WTC11 (cell line): ENCODE measurements at regions not wholly inside any gene's neighbourhood (a gene's known extent, or its start where the extent isn't known, plus 50 kb on each side); places are given as distances from the start of the nearest gene placed in this dataset.
A peak's percentile ranks its signal among the peaks of the same experiment; 100 is the strongest.

ENCODE experiments used
- ATAC-seq: fragments of 200-7000 bp; cut with Tn5 transposase; 2 replicates; pipeline ENCODE4 v1.10.0; 2021; ENCODE audit warnings: mild to moderate bottlenecking, moderate library complexity
- CTCF ChIA-PET: fragments of 300-600 bp; sonication (Branson Sonifier 250); formaldehyde crosslinking; loops from one replicate; lab custom pipeline; 2021; ENCODE audit warnings: antibody characterized with exemption; lab: Charles Lee
- POLR2A ChIA-PET: fragments of 350-600 bp; sonication (Branson Sonifier 250); formaldehyde crosslinking; loops from one replicate; lab custom pipeline; 2021; ENCODE audit warnings: antibody characterized with exemption; lab: Charles Lee
- DNase-seq: peaks from one replicate; pipeline ENCODE4 v3.0.0; 2021; ENCODE audit warnings: low spot score
- H3K27ac Mint-ChIP-seq: 2 replicates; pipeline ENCODE4 v1.8.0; 2021; ENCODE audit warnings: mixed read lengths
- H3K27me3 Mint-ChIP-seq: 2 replicates; pipeline ENCODE4 v1.8.0; 2021; ENCODE audit warnings: low read depth, mild to moderate bottlenecking, moderate library complexity, mixed read lengths
- H3K36me3 Mint-ChIP-seq: 2 replicates; pipeline ENCODE4 v1.8.0; 2021; ENCODE audit warnings: mixed read lengths
- H3K4me1 Mint-ChIP-seq: 2 replicates; pipeline ENCODE4 v1.8.0; 2022; ENCODE audit warnings: mixed read lengths
- H3K4me3 Mint-ChIP-seq: 2 replicates; pipeline ENCODE4 v1.8.0; 2021; ENCODE audit warnings: mild to moderate bottlenecking, moderate library complexity, mixed read lengths
- H3K9me3 Mint-ChIP-seq: 2 replicates; pipeline ENCODE4 v1.8.0; 2021; ENCODE audit warnings: mixed read lengths
- AR ChIP-seq: fragments of 250-450 bp; sonication (Bioruptor Pico); IDR thresholded peaks from 2 replicates; pipeline ENCODE4 v1.9.0; 2021; ENCODE audit warnings: mild to moderate bottlenecking
- CBFB ChIP-seq: sonication (generic); formaldehyde crosslinking; IDR thresholded peaks from 2 replicates; pipeline ENCODE4 v1.8.1; 2022; ENCODE audit warnings: mild to moderate bottlenecking, low read depth, missing genetic modification reagents
- CREB1 ChIP-seq: sonication (generic); formaldehyde crosslinking; IDR thresholded peaks from 2 replicates; pipeline ENCODE4 v1.8.0; 2023; ENCODE audit warnings: mild to moderate bottlenecking, missing genetic modification reagents
- E2F4 ChIP-seq: sonication (generic); formaldehyde crosslinking; IDR thresholded peaks from 2 replicates; pipeline ENCODE4 v1.8.1; 2022; ENCODE audit warnings: low read depth, mild to moderate bottlenecking, moderate library complexity, missing genetic modification reagents, borderline replicate concordance
- ETV6 ChIP-seq: sonication (generic); formaldehyde crosslinking; IDR thresholded peaks from 2 replicates; pipeline ENCODE4 v1.8.1; 2022; ENCODE audit warnings: mild to moderate bottlenecking, missing genetic modification reagents
- GTF2I ChIP-seq: fragments of 250-450 bp; sonication (Bioruptor Pico); conservative IDR thresholded peaks from 2 replicates; pipeline ENCODE4 v1.4.0; 2021; ENCODE audit warnings: mild to moderate bottlenecking
- IRF2 ChIP-seq: sonication (generic); formaldehyde crosslinking; IDR thresholded peaks from 2 replicates; pipeline ENCODE4 v1.8.0; 2022; ENCODE audit warnings: low read depth, missing genetic modification reagents, borderline replicate concordance
- NFATC4 ChIP-seq: fragments of 250-450 bp; sonication (Bioruptor Pico); IDR thresholded peaks from 2 replicates; pipeline ENCODE4 v1.9.0; 2021; ENCODE audit warnings: mild to moderate bottlenecking
- SMAD3 ChIP-seq: sonication (generic); formaldehyde crosslinking; IDR thresholded peaks from 2 replicates; pipeline ENCODE4 v1.8.0; 2022; ENCODE audit warnings: missing genetic modification reagents, mild to moderate bottlenecking, borderline replicate concordance
- SMAD4 ChIP-seq: sonication (generic); formaldehyde crosslinking; IDR thresholded peaks from 2 replicates; pipeline ENCODE4 v1.8.0; 2022; ENCODE audit warnings: mild to moderate bottlenecking, missing genetic modification reagents
- SP1 ChIP-seq: sonication (generic); formaldehyde crosslinking; conservative IDR thresholded peaks from 2 replicates; pipeline ENCODE4 v1.8.1; 2022; ENCODE audit warnings: missing genetic modification reagents
- TCF7 ChIP-seq: sonication (generic); formaldehyde crosslinking; IDR thresholded peaks from 2 replicates; pipeline ENCODE4 v1.8.0; 2022; ENCODE audit warnings: mild to moderate bottlenecking, low read depth, missing genetic modification reagents, moderate library complexity
- TEAD1 ChIP-seq: sonication (generic); formaldehyde crosslinking; IDR thresholded peaks from 2 replicates; pipeline ENCODE4 v1.8.0; 2022; ENCODE audit warnings: mild to moderate bottlenecking, missing genetic modification reagents
- ZBTB43 ChIP-seq: sonication (generic); formaldehyde crosslinking; IDR thresholded peaks from 2 replicates; pipeline ENCODE4 v1.8.1; 2023; ENCODE audit warnings: mild to moderate bottlenecking, missing genetic modification reagents
- ZNF232 ChIP-seq: sonication (generic); formaldehyde crosslinking; IDR thresholded peaks from 2 replicates; pipeline ENCODE4 v1.8.0; 2022; ENCODE audit warnings: mild to moderate bottlenecking, missing genetic modification reagents
- TF ChIP-seq, protein P1 (sequence below): sonication (generic); formaldehyde crosslinking; IDR thresholded peaks from 2 replicates; pipeline ENCODE4 v1.8.0; 2023; ENCODE audit warnings: missing genetic modification reagents, mild to moderate bottlenecking, borderline replicate concordance
- TF ChIP-seq, protein P2 (sequence below): fragments of 250-450 bp; sonication (Bioruptor Pico); IDR thresholded peaks from 2 replicates; pipeline ENCODE4 v1.8.0; 2021; ENCODE audit warnings: mild to moderate bottlenecking
- TF ChIP-seq, protein P3 (sequence below): sonication (generic); formaldehyde crosslinking; IDR thresholded peaks from 2 replicates; pipeline ENCODE4 v1.8.1; 2023; ENCODE audit warnings: mild to moderate bottlenecking, missing genetic modification reagents

DNA sequence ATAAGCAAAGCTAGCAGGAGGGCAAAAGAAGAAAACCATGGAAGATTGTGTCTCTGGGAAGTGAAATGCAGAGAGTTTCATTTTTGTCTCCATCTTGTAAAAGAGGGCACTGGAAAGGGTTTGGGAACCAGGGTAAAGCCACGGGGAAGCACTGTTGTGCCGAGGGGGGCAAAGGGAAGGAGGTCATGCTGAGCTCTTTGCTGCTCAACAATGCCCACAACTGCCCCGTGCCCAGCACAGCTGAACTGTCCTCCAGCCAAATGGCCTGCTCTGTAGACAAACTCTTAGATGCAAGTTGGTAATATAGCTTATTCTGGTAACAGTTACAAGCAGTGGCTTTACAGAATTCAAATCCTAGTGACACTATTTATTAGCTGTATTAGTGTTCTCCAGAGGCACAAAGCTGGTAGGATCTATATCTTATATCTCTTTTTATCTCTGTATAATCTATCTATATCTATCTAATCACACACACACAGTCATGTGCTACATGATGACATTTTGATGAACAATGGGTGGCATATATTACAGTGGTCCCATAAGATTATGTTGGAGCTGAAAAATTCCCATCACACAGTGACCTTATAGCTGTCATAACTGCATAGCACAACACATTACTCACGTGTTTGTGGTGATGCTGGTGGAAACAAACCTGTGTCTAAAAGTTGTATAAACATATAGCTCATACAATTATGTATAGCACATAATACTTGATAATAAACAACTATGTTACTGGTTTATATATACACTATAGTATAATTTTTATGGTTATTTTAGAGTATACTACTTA is 203.4 kb upstream of the DDHD1 start:
- ATAC-seq (no peak), DNase-seq (no peak)
- Mint-ChIP-seq H3K4me3 (no peak overlapping the region), H3K27me3 (no peaks in the 10 kb centered on the region), H3K4me1 (peaks cover 41% of the 10 kb centered on the region), H3K36me3 (peaks cover 15% of the 10 kb centered on the region), H3K9me3 (peaks cover 16% of the 10 kb centered on the region), H3K27ac (peak overlapping the region; percentile 98)
- TF ChIP-seq TCF7 (CRISPR knock-in tag) (no peak), TEAD1 (CRISPR knock-in tag) (peak; percentile 27; the same call in 1 of the 2 replicates)
- ChIA-PET CTCF (interaction anchor here (0.9 to 3.2 kb wide), 4 partner anchors 31 to 991 kb away, joined by 4 to 21 read pairs (median 12); no protein-coding TSS in a partner anchor), POLR2A (interaction anchor here (0.6 to 0.7 kb wide), 2 partner anchors 34 to 236 kb away, joined by 3 to 4 read pairs; no protein-coding TSS in a partner anchor)

GRCh38 chr14:53355581-53356112 is 202.5 kb upstream of the DDHD1 start:
- Mint-ChIP-seq H3K36me3 (peaks cover 15% of the 10 kb centered on the region), H3K27ac (peak overlapping the region; percentile 98), H3K27me3 (no peaks in the 10 kb centered on the region), H3K4me3 (peak overlapping the region; percentile 12), H3K4me1 (peaks cover 41% of the 10 kb centered on the region), H3K9me3 (peaks cover 16% of the 10 kb centered on the region)
- ChIA-PET POLR2A (interaction anchor here (0.7 to 0.9 kb wide), 2 partner anchors 126 to 236 kb away, joined by 3 to 4 read pairs; no protein-coding TSS in a partner anchor), CTCF (interaction anchor here (0.9 to 3.2 kb wide), 7 partner anchors 11 to 992 kb away, joined by 4 to 21 read pairs (median 4); no protein-coding TSS in a partner anchor)
- peak; percentile 57 for DNase-seq
- ATAC-seq = peak; percentile 95
- TF ChIP-seq, protein P1, sequence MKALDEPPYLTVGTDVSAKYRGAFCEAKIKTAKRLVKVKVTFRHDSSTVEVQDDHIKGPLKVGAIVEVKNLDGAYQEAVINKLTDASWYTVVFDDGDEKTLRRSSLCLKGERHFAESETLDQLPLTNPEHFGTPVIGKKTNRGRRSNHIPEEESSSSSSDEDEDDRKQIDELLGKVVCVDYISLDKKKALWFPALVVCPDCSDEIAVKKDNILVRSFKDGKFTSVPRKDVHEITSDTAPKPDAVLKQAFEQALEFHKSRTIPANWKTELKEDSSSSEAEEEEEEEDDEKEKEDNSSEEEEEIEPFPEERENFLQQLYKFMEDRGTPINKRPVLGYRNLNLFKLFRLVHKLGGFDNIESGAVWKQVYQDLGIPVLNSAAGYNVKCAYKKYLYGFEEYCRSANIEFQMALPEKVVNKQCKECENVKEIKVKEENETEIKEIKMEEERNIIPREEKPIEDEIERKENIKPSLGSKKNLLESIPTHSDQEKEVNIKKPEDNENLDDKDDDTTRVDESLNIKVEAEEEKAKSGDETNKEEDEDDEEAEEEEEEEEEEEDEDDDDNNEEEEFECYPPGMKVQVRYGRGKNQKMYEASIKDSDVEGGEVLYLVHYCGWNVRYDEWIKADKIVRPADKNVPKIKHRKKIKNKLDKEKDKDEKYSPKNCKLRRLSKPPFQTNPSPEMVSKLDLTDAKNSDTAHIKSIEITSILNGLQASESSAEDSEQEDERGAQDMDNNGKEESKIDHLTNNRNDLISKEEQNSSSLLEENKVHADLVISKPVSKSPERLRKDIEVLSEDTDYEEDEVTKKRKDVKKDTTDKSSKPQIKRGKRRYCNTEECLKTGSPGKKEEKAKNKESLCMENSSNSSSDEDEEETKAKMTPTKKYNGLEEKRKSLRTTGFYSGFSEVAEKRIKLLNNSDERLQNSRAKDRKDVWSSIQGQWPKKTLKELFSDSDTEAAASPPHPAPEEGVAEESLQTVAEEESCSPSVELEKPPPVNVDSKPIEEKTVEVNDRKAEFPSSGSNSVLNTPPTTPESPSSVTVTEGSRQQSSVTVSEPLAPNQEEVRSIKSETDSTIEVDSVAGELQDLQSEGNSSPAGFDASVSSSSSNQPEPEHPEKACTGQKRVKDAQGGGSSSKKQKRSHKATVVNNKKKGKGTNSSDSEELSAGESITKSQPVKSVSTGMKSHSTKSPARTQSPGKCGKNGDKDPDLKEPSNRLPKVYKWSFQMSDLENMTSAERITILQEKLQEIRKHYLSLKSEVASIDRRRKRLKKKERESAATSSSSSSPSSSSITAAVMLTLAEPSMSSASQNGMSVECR (CRISPR knock-in tag) = no peak
- TF ChIP-seq CBFB (CRISPR knock-in tag) (0 out of 2 replicates have a peak, but pooled peaks have one; percentile 69), SP1 (peak; percentile 69), ZBTB43 (CRISPR knock-in tag) (peak; percentile 98), E2F4 (CRISPR knock-in tag) (no peak), GTF2I (CRISPR knock-in tag) (no peak), ZNF232 (no peak), CREB1 (CRISPR knock-in tag) (no peak), NFATC4 (CRISPR knock-in tag) (no peak), TCF7 (CRISPR knock-in tag) (no peak), AR (CRISPR knock-in tag) (0 out of 2 replicates have a peak, but pooled peaks have one; percentile 15), ETV6 (CRISPR knock-in tag) (peak; percentile 96), SMAD4 (CRISPR knock-in tag) (no peak), IRF2 (no peak), SMAD3 (no peak), TEAD1 (CRISPR knock-in tag) (peak; percentile 97; the same call in 1 of the 2 replicates)
- TF ChIP-seq, protein P2, sequence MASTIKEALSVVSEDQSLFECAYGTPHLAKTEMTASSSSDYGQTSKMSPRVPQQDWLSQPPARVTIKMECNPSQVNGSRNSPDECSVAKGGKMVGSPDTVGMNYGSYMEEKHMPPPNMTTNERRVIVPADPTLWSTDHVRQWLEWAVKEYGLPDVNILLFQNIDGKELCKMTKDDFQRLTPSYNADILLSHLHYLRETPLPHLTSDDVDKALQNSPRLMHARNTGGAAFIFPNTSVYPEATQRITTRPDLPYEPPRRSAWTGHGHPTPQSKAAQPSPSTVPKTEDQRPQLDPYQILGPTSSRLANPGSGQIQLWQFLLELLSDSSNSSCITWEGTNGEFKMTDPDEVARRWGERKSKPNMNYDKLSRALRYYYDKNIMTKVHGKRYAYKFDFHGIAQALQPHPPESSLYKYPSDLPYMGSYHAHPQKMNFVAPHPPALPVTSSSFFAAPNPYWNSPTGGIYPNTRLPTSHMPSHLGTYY (CRISPR knock-in tag) = peak; percentile 51; the same call in 1 of the 2 replicates
- TF ChIP-seq, protein P3, sequence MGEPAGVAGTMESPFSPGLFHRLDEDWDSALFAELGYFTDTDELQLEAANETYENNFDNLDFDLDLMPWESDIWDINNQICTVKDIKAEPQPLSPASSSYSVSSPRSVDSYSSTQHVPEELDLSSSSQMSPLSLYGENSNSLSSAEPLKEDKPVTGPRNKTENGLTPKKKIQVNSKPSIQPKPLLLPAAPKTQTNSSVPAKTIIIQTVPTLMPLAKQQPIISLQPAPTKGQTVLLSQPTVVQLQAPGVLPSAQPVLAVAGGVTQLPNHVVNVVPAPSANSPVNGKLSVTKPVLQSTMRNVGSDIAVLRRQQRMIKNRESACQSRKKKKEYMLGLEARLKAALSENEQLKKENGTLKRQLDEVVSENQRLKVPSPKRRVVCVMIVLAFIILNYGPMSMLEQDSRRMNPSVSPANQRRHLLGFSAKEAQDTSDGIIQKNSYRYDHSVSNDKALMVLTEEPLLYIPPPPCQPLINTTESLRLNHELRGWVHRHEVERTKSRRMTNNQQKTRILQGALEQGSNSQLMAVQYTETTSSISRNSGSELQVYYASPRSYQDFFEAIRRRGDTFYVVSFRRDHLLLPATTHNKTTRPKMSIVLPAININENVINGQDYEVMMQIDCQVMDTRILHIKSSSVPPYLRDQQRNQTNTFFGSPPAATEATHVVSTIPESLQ (CRISPR knock-in tag) = no peak
